ENCODE measurements at regions not wholly inside any gene's neighbourhood (a gene's known extent, or its start where the extent isn't known, plus 50 kb on each side); places are given as distances from the start of the nearest gene placed in this dataset.

DNA sequence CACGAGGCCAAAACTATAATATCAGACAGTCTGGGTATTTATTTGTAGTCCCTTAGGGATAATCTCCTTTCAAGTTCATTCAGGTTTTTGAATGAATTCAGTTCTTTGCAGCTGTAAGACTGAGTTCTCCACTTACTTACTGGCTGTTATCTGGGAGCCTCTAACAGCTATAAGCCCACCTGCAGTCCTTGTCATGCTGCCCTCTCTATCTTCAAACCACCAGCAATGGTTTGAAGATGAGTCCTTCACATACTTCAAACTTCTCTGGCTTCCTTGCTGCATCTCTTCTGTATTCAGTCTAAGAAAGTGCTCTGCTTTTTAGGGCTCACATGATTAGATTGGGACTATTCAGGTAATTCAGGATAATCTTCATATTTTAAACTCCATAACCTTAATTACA is 154.5 kb upstream of the STT3B start:
- TF ChIP-seq, protein P1, sequence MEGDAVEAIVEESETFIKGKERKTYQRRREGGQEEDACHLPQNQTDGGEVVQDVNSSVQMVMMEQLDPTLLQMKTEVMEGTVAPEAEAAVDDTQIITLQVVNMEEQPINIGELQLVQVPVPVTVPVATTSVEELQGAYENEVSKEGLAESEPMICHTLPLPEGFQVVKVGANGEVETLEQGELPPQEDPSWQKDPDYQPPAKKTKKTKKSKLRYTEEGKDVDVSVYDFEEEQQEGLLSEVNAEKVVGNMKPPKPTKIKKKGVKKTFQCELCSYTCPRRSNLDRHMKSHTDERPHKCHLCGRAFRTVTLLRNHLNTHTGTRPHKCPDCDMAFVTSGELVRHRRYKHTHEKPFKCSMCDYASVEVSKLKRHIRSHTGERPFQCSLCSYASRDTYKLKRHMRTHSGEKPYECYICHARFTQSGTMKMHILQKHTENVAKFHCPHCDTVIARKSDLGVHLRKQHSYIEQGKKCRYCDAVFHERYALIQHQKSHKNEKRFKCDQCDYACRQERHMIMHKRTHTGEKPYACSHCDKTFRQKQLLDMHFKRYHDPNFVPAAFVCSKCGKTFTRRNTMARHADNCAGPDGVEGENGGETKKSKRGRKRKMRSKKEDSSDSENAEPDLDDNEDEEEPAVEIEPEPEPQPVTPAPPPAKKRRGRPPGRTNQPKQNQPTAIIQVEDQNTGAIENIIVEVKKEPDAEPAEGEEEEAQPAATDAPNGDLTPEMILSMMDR (IDR thresholded peaks at IDR 0.05), result no peak
- TF ChIP-seq POLR2AphosphoS5 (IDR thresholded peaks at IDR 0.05) (no peak), POLR2A (IDR thresholded peaks at IDR 0.05) (no peak)

Data from breast epithelium (tissue), 3 donors.